Hematopoietic multipotent progenitor cell treated with erythropoietin and hydrocortisone succinate and interleukin-3 and kit ligand, for 6 days (in vitro differentiated cells): ENCODE measurements at regions not wholly inside any gene's neighbourhood (a gene's known extent, or its start where the extent isn't known, plus 50 kb on each side); places are given as distances from the start of the nearest gene placed in this dataset.
"Not testable (repeated sequence)": the region's sequence is repeated elsewhere in the genome, so short reads cannot be mapped to it uniquely, and the experiment has no call there.

Experiments used
- DNase-seq: peaks from one replicate; pipeline ENCODE4 v3.0.0-alpha.2; 2015

- no peak for DNase-seq
Observed at GRCh38 chr3:26078539-26078938, 288.6 kb downstream of the OXSM start.

DNA sequence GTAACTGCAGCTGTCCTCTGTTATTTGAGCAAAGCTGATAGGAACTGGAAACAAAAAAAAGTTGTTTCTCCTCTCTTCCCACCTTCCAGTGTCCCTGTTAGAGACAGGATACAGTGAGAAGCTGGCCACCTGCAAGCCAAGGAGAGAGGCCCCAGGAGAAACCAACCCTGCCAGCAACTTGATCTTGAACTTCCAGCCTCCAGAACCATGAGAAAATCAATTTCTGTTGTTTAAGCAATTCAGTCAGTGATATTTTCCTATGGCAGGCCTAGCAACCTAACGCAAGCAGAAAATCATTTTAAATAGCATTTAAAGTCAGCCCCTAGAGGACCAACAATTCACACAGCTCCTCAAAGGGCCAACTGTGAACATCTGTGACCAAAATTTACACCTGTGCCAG is 291.3 kb downstream of the OXSM start:
- no peak for DNase-seq

DNA sequence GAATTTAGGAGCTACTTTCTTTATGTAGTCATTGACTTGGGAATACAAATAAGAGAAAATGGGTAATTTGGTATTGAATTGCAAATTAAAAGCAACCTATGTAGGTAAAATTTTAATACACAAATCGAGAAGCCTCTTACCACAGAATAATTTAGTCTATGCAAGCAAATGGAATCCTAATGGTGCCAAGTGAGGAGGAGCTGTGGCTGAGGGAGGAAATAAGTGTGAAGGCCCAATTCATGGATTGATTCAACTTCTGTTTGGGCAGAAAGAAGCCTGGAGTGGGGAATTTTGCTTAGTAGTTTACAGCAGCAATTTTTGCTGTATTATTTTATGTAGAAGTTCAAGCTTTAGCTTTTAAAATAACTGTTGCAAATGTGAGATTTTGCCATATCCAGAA is 291.9 kb downstream of the OXSM start:
- no peak for DNase-seq

DNA sequence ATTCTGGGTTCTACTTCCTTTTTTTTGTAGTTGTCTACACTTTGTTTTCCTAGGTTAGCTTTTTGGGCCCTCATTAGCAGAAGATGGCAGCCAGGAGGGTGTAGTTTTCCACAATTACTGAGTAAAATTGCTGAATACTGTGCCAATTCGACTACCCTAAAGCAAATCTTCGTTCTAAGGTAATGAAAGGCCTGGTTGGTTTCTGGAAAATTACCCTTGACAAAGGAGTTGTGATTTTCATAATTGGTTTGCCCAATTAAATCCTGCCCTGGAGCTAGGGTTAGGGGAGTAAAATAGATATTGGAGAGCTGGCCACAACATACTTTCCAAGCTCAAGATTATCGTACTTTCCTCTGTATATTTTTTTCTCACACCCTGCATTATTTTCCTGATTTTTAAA is 293.0 kb downstream of the OXSM start:
- no peak for DNase-seq

GRCh38 chr3:26084629-26085028 is 294.7 kb downstream of the OXSM start:
- DNase-seq = no peak

DNA sequence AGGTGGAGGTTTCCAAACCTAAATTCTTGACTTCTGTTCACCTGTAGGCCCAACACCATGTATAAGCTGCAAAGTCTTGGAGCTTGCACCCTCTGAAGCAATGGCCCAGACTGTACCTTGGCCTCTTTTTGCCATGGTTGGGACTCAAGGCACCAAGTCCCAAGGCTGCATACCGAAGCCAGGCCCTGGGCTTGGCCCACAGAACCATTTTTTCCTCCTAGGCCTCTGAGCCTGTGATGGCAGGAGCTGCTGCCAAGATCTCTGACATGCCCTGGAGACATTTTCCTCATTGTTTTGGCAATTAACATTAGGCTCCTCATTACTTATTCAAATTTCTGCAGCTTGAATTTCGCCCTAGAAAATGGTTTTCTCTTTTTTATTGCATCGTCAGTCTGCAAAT is 297.9 kb downstream of the OXSM start:
- no peak for DNase-seq

GRCh38 chr3:26089249-26089648 is 299.4 kb downstream of the OXSM start:
- DNase-seq = no peak

DNA sequence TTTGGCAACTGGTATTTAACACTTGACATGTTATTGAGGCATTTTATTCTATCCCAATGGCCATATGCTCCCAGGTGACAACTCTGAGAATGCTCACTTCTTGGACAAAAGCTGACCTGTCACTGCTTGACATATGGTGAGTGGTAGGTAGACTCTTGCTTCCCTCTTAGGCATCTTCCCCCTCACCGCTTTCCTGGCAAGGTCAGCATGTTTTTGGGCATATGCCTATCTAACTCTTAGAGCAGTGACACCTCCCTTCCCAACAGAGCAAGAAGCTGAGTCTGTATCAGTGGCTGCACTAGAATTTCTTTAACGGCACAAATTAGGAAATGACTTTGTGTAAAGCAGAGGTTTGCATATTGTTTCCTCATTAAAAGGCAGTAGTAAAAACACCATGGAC is 300.7 kb downstream of the OXSM start:
- DNase-seq = no peak

DNA sequence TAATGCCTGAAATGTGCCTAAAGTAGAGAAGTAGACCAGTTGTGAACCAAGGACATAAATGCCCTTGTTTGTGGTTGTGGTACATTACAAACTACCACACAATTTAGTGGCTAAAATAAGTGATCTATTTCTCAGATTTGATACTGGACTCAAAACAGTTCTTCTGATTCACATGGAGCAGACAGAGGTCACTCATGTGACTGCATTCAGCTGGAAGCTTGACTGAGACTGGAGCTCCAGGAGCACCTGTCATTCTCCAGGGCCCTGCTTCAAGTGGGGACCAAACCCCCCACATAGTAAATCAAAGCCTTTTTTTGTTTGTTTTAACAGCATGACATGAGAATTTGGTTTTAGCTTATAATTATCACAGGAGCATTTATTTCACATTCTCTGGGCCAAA is 301.2 kb downstream of the OXSM start:
- DNase-seq = no peak

- DNase-seq = no peak
Observed at GRCh38 chr3:26091626-26092025, 301.7 kb downstream of the OXSM start.

DNA sequence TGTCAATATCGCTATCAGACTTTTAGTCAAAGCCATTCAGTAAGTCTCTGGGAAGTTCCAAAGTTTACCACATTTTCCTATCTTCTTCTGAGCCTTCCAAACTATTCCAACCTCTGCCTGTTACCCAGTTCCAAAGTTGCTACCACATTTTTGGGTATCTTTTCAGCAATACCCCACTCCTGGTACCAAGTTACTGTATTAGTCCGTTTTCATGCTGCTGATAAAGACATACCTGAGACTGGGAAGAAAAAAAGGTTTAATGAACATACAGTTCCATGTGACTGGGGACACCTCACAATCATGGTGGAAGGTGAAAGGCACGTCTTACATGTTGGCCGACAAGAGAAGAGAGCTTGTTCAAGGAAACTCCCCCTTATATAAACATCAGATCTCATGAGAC is 307.2 kb downstream of the OXSM start:
- DNase-seq = not testable (repeated sequence)

- no peak for DNase-seq
Observed at GRCh38 chr3:26099692-26100091, 309.8 kb downstream of the OXSM start.

DNA sequence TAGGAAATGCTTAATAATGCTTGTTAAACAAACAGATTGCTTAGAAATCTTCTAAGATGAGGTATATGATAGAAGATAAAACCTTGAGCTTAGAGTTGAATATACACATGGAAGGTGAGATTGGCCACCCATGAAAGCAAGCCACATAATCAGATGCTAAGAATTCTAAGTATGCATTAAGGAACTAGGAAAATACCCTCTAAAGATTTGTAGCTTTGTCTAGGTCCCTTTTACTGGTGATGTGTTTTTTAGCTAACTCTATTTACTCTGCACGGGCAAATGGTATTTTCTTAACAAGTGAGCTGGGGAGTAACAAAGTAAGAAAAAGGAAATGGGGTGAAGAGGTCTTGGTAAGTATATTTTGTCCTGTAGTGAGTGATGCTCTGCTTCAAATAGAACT is 310.3 kb downstream of the OXSM start:
- no peak for DNase-seq

DNA sequence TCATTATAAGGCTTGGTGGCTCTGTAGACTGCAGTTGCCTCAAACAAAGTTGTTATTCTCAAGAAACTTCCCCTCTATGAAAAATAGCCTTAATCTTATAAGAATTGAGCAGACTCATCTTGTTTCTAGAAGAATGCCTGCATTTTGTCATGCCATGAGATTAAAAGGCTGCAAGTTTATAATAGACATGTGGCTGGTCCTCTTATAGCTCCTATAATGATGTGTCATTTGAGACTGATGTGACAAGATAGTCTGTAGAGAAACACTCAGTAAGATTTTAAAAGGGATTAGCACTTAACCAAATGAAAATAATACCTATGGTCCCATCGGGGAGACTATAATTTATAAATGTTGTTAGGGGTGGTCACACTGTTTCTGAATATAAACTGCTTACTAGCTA is 312.5 kb downstream of the OXSM start:
- DNase-seq = no peak

DNA sequence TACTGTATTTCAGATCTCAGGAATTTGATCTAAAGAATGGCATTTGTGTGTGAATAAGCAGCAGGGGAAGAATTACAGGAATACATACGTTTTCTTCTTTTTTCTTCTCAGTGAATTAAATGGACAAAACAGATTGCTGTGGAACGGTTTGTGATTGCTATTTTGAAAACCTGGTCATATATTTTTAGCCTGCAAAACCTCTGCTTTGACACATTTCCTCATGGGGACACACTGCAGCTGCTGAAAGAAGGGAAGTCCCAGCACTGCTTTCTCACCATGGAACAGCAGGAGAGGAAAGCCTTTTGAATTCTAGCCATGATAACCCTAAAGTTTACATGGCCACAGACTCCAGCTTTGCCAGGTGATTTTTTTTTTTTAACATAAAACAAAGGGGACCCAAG is 315.0 kb downstream of the OXSM start:
- no peak for DNase-seq

DNA sequence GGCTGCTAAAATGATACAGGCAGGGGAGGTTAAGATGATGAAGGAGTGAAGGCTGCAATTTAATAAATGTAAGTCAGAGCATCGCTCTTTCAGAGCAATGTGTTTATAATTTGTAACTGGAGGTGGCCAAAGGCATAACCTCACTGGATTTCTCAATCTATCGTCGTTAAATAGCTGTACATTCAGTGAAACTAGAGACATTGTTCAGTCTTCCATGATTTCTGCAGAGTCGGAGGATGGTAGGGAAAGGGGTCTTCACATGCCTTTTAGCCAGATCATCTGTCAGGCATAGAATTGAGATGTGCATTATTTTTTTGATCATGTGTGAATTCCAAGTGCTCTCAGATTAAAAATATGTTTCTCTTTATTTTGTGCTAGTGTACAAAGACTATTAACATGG is 315.4 kb downstream of the OXSM start:
- DNase-seq = no peak

GRCh38 chr3:26106228-26106627 is 316.3 kb downstream of the OXSM start:
- no peak for DNase-seq

GRCh38 chr3:26108846-26109489 is 319.1 kb downstream of the OXSM start:
- no peak for DNase-seq

DNA sequence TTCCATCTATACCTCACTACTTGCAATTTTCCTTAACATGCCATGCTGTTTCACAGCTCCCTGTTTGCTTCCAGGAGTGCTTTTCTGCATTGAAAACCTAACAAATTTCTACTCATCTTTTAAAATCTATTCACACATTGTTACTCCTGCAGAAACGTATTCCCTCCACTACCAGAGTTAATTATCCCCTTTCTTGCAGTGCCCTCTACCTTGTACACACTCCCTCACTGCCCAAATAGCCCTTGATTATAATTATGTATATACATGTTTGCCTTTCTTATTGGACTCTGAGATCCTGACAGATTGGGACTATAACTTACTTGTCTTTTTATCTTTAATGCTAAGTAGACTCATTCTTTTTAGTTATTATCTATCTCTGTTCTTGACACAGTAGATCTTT is 325.0 kb downstream of the OXSM start:
- DNase-seq = no peak

DNA sequence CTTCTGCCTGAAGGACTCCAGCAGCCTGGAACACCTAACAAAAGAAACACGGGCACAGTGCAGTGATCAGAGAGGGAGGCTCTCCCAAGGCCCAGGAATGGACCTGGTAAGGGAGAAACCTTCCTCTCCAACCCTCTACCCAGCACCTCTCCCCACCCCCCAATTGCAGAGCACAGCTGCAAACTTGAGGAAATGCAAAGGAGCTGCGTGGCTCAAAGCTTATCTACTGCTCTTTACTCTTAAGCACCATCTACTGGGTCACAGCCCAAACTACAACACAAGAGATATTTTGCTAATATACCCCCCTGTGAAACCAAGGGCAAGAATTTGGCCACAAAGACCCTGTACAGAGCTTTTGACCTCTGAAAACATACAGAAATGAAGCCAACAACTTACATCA is 328.3 kb downstream of the OXSM start:
- DNase-seq = no peak

DNA sequence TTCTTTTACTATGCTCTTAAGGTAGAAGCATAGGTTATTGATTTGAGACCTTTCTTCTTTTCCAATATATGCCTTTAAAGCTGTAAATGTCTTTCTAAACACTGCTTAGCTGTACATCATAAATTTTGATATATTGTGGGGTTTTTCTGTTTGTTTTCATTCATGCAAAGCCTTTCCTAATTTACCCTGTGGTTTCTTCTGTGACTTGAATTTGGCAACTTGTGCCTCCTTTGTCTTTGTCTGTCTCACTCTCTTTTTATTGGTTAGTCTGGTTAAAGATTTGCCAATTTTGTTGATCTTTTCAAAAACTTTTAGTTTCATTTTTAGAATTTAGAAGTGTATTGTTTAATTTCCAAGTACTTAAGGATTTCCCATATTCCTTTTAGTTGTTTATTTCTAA is 343.1 kb downstream of the OXSM start:
- DNase-seq = no peak

- DNase-seq = no peak
Observed at GRCh38 chr3:26141296-26141695, 351.4 kb downstream of the OXSM start.

DNA sequence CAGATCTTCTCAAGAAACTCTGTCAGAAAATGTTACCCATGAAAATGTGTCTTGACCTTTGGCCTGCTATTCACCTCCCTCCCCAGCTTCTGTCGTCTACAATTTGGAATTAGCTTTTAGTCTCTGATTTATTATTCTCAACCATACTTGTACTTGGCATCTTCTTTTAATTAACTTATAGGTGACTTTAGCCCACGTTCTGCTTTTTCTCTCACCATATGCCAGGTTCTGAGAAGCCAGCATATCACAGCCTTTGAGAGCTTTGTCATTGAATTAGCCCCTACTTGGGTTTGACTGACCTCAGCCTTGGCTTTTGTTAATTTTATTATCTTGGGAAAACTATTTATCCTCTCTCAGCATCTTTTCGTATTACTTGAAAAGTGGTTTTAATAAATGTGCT is 355.9 kb downstream of the OXSM start:
- no peak for DNase-seq

GRCh38 chr3:26157428-26157827 is 367.5 kb downstream of the OXSM start:
- not testable (repeated sequence) for DNase-seq

DNA sequence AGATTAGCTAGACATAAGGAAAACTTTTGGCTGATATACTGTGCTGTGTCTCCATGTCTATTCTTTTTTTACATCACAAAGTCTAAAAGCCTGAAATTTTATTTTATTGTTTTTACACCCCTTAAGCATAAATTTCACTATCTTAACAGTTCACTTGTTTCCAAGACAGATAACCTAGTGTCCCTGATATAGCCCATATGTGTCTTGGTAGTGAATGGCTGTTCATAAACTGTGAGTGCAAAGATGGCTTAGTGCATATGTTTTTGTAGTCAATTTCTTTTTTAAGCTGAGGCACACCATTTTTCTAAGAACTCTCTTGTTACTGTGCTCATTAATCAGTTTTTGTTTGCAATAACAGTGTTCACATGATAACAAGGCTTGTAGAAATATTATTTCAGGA is 381.1 kb downstream of the OXSM start:
- DNase-seq = no peak

DNA sequence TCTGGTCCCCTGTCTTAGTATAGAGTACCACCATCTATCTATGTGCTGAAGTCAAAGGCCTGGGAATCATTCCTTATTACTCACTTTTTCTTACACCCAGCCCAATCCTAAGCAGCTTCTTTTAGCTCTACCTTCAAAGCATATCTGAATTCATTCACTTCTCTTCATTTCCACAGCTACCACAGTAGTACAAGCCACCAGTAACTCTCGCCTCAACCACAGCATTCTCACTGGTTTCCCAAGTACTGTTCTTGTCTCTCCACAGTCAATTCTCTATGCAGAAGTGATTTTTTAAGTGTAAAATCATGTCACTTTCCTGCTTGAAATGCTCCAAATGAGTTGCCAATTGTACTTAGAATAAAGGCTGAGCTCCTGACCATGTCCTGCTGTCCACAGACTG is 401.7 kb downstream of the OXSM start:
- no peak for DNase-seq
